ENCODE measurements at regions not wholly inside any gene's neighbourhood (a gene's known extent, or its start where the extent isn't known, plus 50 kb on each side); places are given as distances from the start of the nearest gene placed in this dataset.

DNA sequence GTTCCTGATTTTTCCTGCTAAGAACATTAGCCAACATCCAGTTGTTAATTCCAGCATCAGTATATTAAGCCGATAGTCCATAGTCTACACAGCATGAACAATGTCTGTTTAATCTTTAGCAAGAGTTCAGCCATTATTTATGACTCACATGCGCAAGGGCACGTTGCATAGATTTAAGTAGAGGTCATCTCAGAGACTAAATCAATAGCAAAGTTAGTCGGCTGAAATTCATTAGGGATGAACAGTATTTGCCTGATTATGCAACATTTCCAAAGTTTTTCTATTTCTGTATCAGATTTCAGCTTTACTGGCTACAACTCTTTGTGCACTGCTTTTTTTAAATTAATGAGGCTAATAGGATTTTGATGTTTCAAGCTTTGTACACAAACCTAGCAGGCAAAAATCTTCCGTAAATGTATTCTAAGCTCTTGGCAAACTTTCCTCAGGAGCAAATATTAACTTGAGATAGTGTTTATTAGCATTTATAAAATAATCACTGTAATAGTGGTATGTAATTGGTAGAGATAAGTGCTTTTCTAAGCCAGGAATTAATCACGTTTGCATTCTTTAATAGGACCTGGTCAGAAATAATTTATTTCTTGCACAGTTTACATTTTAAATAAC, 578.7 kb upstream of the ID2 start:
- 34% methylated on average over 6 of the region's 6 CpGs for WGBS
- peak overlapping the region; percentile 48 to 66 for H3K27ac ChIP-seq (ENCODE audit: low read depth in 1 of 2, low read length in 2 of 2)
- peak; percentile 77 to 91 for TF ChIP-seq RXRA (IDR thresholded peaks at IDR 0.05)
- no peak for TF ChIP-seq GABPA (IDR thresholded peaks at IDR 0.05 in 1 of 2, conservative IDR thresholded peaks at IDR 0.05 in 1 of 2)
- TF ChIP-seq, protein P1, sequence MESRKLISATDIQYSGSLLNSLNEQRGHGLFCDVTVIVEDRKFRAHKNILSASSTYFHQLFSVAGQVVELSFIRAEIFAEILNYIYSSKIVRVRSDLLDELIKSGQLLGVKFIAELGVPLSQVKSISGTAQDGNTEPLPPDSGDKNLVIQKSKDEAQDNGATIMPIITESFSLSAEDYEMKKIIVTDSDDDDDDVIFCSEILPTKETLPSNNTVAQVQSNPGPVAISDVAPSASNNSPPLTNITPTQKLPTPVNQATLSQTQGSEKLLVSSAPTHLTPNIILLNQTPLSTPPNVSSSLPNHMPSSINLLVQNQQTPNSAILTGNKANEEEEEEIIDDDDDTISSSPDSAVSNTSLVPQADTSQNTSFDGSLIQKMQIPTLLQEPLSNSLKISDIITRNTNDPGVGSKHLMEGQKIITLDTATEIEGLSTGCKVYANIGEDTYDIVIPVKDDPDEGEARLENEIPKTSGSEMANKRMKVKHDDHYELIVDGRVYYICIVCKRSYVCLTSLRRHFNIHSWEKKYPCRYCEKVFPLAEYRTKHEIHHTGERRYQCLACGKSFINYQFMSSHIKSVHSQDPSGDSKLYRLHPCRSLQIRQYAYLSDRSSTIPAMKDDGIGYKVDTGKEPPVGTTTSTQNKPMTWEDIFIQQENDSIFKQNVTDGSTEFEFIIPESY (IDR thresholded peaks at IDR 0.05): peak; percentile 80
- TF ChIP-seq TAF1 (conservative IDR thresholded peaks at IDR 0.05): no peak
- peak; percentile 84 for TF ChIP-seq SP1 (IDR thresholded peaks at IDR 0.05)
- peak; percentile 94 for TF ChIP-seq JUND (IDR thresholded peaks at IDR 0.05)
- TF ChIP-seq EGR1 (IDR thresholded peaks at IDR 0.05; ENCODE audit: low read depth in 2 of 2): peak in 1 of 2 donors; percentile 69
- TF ChIP-seq RAD21 (IDR thresholded peaks at IDR 0.05): peak; percentile 55 to 64
- TF ChIP-seq, protein P2, sequence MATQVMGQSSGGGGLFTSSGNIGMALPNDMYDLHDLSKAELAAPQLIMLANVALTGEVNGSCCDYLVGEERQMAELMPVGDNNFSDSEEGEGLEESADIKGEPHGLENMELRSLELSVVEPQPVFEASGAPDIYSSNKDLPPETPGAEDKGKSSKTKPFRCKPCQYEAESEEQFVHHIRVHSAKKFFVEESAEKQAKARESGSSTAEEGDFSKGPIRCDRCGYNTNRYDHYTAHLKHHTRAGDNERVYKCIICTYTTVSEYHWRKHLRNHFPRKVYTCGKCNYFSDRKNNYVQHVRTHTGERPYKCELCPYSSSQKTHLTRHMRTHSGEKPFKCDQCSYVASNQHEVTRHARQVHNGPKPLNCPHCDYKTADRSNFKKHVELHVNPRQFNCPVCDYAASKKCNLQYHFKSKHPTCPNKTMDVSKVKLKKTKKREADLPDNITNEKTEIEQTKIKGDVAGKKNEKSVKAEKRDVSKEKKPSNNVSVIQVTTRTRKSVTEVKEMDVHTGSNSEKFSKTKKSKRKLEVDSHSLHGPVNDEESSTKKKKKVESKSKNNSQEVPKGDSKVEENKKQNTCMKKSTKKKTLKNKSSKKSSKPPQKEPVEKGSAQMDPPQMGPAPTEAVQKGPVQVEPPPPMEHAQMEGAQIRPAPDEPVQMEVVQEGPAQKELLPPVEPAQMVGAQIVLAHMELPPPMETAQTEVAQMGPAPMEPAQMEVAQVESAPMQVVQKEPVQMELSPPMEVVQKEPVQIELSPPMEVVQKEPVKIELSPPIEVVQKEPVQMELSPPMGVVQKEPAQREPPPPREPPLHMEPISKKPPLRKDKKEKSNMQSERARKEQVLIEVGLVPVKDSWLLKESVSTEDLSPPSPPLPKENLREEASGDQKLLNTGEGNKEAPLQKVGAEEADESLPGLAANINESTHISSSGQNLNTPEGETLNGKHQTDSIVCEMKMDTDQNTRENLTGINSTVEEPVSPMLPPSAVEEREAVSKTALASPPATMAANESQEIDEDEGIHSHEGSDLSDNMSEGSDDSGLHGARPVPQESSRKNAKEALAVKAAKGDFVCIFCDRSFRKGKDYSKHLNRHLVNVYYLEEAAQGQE (IDR thresholded peaks at IDR 0.05): peak; percentile 53
- TF ChIP-seq HNF4G (IDR thresholded peaks at IDR 0.05): peak; percentile 56
- peak; percentile 89 for TF ChIP-seq FOXA2 (IDR thresholded peaks at IDR 0.05)
- TF ChIP-seq, protein P3, sequence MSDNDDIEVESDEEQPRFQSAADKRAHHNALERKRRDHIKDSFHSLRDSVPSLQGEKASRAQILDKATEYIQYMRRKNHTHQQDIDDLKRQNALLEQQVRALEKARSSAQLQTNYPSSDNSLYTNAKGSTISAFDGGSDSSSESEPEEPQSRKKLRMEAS (IDR thresholded peaks at IDR 0.05): peak; percentile 69
- TF ChIP-seq YY1 (IDR thresholded peaks at IDR 0.05): peak; percentile 92
- TF ChIP-seq, protein P4, sequence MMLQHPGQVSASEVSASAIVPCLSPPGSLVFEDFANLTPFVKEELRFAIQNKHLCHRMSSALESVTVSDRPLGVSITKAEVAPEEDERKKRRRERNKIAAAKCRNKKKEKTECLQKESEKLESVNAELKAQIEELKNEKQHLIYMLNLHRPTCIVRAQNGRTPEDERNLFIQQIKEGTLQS (IDR thresholded peaks at IDR 0.05): peak; percentile 86
- peak; percentile 90 for TF ChIP-seq FOXA1 (IDR thresholded peaks at IDR 0.05)
- TF ChIP-seq, protein P5, sequence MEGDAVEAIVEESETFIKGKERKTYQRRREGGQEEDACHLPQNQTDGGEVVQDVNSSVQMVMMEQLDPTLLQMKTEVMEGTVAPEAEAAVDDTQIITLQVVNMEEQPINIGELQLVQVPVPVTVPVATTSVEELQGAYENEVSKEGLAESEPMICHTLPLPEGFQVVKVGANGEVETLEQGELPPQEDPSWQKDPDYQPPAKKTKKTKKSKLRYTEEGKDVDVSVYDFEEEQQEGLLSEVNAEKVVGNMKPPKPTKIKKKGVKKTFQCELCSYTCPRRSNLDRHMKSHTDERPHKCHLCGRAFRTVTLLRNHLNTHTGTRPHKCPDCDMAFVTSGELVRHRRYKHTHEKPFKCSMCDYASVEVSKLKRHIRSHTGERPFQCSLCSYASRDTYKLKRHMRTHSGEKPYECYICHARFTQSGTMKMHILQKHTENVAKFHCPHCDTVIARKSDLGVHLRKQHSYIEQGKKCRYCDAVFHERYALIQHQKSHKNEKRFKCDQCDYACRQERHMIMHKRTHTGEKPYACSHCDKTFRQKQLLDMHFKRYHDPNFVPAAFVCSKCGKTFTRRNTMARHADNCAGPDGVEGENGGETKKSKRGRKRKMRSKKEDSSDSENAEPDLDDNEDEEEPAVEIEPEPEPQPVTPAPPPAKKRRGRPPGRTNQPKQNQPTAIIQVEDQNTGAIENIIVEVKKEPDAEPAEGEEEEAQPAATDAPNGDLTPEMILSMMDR (IDR thresholded peaks at IDR 0.05; ENCODE audit: low read depth, low read length, missing input control): no peak
- TF ChIP-seq HNF4A (conservative IDR thresholded peaks at IDR 0.05): peak; percentile 81 to 93
- TF ChIP-seq NR2F2 (IDR thresholded peaks at IDR 0.05): peak; percentile 46
- no peak overlapping the region for H3K4me3 ChIP-seq (ENCODE audit: low read depth in 1 of 3, low read length in 3 of 3)
- no peaks in the 10 kb centered on the region for H3K36me3 ChIP-seq (ENCODE audit: control insufficient read depth in 4 of 4, insufficient read depth in 3 of 4, low read depth in 1 of 4, low read length in 3 of 4)
- H3K27me3 ChIP-seq (ENCODE audit: control insufficient read depth in 4 of 4, insufficient read depth in 4 of 4, low read length in 3 of 4): no peaks in the 10 kb centered on the region
- no peak for DNase-seq (ENCODE audit: low spot score)
- no peaks in the 10 kb centered on the region for H3K9me3 ChIP-seq (ENCODE audit: control insufficient read depth in 4 of 4, low read length in 3 of 4)
- peaks cover 0 to 15% (median 9%) of the 10 kb centered on the region in 4 donors for H3K4me1 ChIP-seq (ENCODE audit: control insufficient read depth in 4 of 4, insufficient read depth in 4 of 4, low read length in 3 of 4)
- H3K9ac ChIP-seq (ENCODE audit: low read depth in 1 of 2, low read length in 2 of 2): no peak overlapping the region
